ENCODE measurements at regions not wholly inside any gene's neighbourhood (a gene's known extent, or its start where the extent isn't known, plus 50 kb on each side); places are given as distances from the start of the nearest gene placed in this dataset.
"Not testable (repeated sequence)": the region's sequence is repeated elsewhere in the genome, so short reads cannot be mapped to it uniquely, and the experiment has no call there.

GRCh38 chr9:30075451-30076199 lies 2308.8 kb upstream of the ACO1 start:
- intact Hi-C loops (cut with micrococcal nuclease): no loop called here
- no peaks in the 10 kb centered on the region for H3K36me3 Mint-ChIP-seq (ENCODE audit: low read depth)
- peaks cover 14% of the 10 kb centered on the region for H3K9me3 Mint-ChIP-seq
- DNase-seq (peak; percentile 75), ATAC-seq (peak; percentile 92)
- no peak for TF ChIP-seq CTCF (IDR thresholded peaks at IDR 0.05)
- H3K4me3 Mint-ChIP-seq: no peak overlapping the region
- H3K4me1 Mint-ChIP-seq (ENCODE audit: low read depth): peaks cover 20% of the 10 kb centered on the region
- peak overlapping the region; percentile 62 for H3K27ac Mint-ChIP-seq
- POLR2A ChIA-PET: interaction anchor here (0.6 kb wide), 1 partner anchor 692 kb away, joined by 3 read pairs; no protein-coding TSS in a partner anchor
- CTCF ChIA-PET: no interaction called here
- no peaks in the 10 kb centered on the region for H3K27me3 Mint-ChIP-seq

- Mint-ChIP-seq H3K9me3 (peaks cover 14% of the 10 kb centered on the region), H3K36me3 (ENCODE audit: low read depth) (no peaks in the 10 kb centered on the region), H3K4me1 (ENCODE audit: low read depth) (peaks cover 20% of the 10 kb centered on the region), H3K4me3 (no peak overlapping the region), H3K27me3 (no peaks in the 10 kb centered on the region), H3K27ac (no peak overlapping the region)
- DNase-seq: no peak
- no peak for ATAC-seq
- ChIA-PET POLR2A (no interaction called here), CTCF (no interaction called here)
- intact Hi-C loops (cut with micrococcal nuclease): no loop called here
- TF ChIP-seq CTCF (IDR thresholded peaks at IDR 0.05): no peak
Measured at GRCh38 chr9:30078195-30078594, 2306.2 kb upstream of the ACO1 start.

GRCh38 chr9:30089428-30089827 lies 2295.0 kb upstream of the ACO1 start:
- ChIA-PET CTCF (no interaction called here), POLR2A (no interaction called here)
- H3K27me3 Mint-ChIP-seq: no peaks in the 10 kb centered on the region
- DNase-seq: no peak
- ATAC-seq: no peak
- no peaks in the 10 kb centered on the region for H3K4me1 Mint-ChIP-seq (ENCODE audit: low read depth)
- no peak overlapping the region for H3K4me3 Mint-ChIP-seq
- TF ChIP-seq CTCF (IDR thresholded peaks at IDR 0.05): no peak
- intact Hi-C loops (cut with micrococcal nuclease): no loop called here
- no peaks in the 10 kb centered on the region for H3K36me3 Mint-ChIP-seq (ENCODE audit: low read depth)
- H3K9me3 Mint-ChIP-seq: no peaks in the 10 kb centered on the region
- no peak overlapping the region for H3K27ac Mint-ChIP-seq

- Mint-ChIP-seq H3K4me3 (no peak overlapping the region), H3K27ac (no peak overlapping the region), H3K27me3 (no peaks in the 10 kb centered on the region), H3K4me1 (ENCODE audit: low read depth) (no peaks in the 10 kb centered on the region), H3K9me3 (peaks cover 6% of the 10 kb centered on the region), H3K36me3 (ENCODE audit: low read depth) (no peaks in the 10 kb centered on the region)
- intact Hi-C loops (cut with micrococcal nuclease): no loop called here
- no peak for TF ChIP-seq CTCF (IDR thresholded peaks at IDR 0.05)
- ChIA-PET CTCF (no interaction called here), POLR2A (no interaction called here)
- DNase-seq: no peak
- no peak for ATAC-seq
Measured at GRCh38 chr9:30103647-30104394, 2280.6 kb upstream of the ACO1 start.

- CTCF ChIA-PET; intact Hi-C loops (cut with micrococcal nuclease); H3K9me3 Mint-ChIP-seq; H3K4me1 Mint-ChIP-seq (ENCODE audit: low read depth); H3K27ac Mint-ChIP-seq; H3K36me3 Mint-ChIP-seq (ENCODE audit: low read depth); ATAC-seq; H3K4me3 Mint-ChIP-seq; POLR2A ChIA-PET; DNase-seq; H3K27me3 Mint-ChIP-seq: not testable (repeated sequence)
Measured at GRCh38 chr9:30107134-30107533, 2277.3 kb upstream of the ACO1 start.
